ENCODE measurements at regions not wholly inside any gene's neighbourhood (a gene's known extent, or its start where the extent isn't known, plus 50 kb on each side); places are given as distances from the start of the nearest gene placed in this dataset.

DNA sequence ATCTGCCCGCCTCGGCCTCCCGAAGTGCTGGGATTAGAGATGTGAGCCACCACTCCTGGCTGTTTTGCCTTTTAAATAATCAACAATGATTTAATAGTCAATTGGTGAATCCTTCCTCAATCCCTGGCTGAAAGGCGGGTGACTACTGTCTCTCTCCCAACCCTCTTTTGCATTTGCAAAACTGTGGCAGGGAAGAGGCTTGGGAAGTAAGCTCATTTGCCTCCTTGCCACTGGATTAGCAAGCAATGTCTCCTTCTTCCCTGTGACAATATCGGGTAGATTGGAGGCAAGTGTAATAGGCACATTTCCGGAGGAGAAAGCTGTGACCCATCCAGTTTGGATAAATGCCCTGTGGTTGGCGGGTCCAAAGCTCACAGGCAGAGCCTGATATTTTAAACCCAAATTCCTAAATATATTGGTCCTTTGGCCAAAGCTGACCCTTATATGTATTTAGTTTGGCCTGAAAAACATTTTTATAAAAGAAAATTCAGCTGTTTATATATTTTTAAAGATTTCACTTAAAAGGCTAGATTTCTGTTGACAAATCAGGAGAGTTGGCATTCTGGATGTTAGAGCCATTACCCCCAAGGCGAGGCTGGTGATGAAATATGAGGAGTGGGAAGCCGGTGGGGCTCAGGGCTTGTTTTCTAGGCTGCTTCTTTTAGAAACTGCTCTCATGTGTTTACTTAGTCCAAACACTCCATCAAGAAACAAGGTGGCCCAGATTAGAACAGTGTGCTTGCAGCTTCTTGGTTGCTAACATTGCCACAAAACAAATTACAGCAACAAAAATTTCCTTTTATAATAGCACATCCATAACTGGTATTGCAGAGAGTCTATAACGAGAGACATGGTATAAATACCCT is 646.9 kb upstream of the TMEM132C start:
- Histone ChIP-seq H3K36me3 (ENCODE audit: control insufficient read depth, insufficient read depth, low read length) (no peaks in the 10 kb centered on the region), H3K4me3 (ENCODE audit: low read depth, low read length) (no peak overlapping the region), H3K27me3 (ENCODE audit: control insufficient read depth, insufficient read depth, low read length) (no peaks in the 10 kb centered on the region)
- ChIA-PET CTCF (interaction anchor here (1.4 kb wide), 1 partner anchor 8 kb away, joined by 3 read pairs; no protein-coding TSS in a partner anchor), POLR2A (no interaction called here)
- no peak for TF ChIP-seq CTCF (IDR thresholded peaks at IDR 0.05; ENCODE audit: insufficient read depth, low read depth, low read length)
- no peak for DNase-seq (ENCODE audit: low read depth)

DNA sequence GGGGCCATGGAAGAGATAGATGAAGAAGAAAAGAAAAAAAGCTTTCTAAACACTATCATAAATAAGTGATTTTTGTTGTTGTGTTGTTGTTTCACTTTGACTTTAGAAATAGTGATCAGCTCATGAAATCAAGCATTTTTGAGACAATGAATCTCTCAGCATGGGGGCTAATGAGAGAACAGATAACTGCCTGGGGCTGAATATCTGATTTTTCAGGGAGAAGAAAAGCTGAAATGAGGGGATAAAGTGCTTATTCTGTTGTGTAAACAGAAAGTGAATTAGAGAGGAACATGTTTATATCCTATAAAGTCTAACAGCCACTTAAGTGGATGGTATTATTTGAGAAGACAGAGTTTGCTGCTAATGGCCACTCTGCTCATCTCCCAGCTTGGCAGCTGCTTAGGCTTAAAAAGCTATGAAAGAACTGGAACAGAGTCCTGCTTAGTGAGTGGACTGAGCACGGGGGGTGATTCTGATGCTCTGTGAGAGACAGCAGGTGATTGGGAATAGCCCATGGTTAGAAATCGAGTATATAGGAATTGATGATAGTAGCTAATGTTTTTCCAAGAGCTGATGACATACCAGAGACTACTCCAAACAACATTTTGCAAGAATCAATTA is 646.1 kb upstream of the TMEM132C start:
- H3K4me3 ChIP-seq (ENCODE audit: low read depth, low read length): no peak overlapping the region
- no peak for DNase-seq (ENCODE audit: low read depth)
- POLR2A ChIA-PET: no interaction called here
- no peaks in the 10 kb centered on the region for H3K27me3 ChIP-seq (ENCODE audit: control insufficient read depth, insufficient read depth, low read length)
- TF ChIP-seq CTCF (IDR thresholded peaks at IDR 0.05; ENCODE audit: insufficient read depth, low read depth, low read length): no peak
- no peaks in the 10 kb centered on the region for H3K36me3 ChIP-seq (ENCODE audit: control insufficient read depth, insufficient read depth, low read length)
- CTCF ChIA-PET: interaction anchor here (1.3 to 1.4 kb wide), 3 partner anchors 8 to 73 kb away, joined by 3 read pairs; no protein-coding TSS in a partner anchor

DNA sequence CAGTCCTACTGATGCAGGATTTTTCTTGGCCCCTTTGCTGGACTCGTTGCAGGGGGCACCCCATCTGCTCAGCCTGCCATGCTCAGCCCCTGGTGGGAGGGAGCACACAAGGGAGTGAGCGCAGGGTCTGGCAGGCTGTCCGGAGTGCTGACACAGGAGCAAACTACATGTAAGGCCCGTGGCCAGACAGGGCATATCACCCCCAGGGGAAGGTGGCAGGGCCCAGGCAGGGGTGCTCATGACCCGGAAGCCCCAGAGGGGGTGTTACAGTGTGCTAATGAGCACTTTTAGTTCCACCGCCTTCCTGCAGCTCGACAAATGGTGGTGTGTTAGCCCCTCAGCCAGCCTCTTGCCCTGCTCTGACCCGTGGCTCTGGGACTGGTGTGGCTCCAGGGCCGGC is 645.6 kb upstream of the TMEM132C start:
- DNase-seq (ENCODE audit: low read depth): no peak
- no peaks in the 10 kb centered on the region for H3K27me3 ChIP-seq (ENCODE audit: control insufficient read depth, insufficient read depth, low read length)
- H3K4me3 ChIP-seq (ENCODE audit: low read depth, low read length): no peak overlapping the region
- POLR2A ChIA-PET: no interaction called here
- CTCF ChIA-PET: interaction anchor here (1.3 to 1.4 kb wide), 3 partner anchors 9 to 73 kb away, joined by 3 read pairs; no protein-coding TSS in a partner anchor
- H3K36me3 ChIP-seq (ENCODE audit: control insufficient read depth, insufficient read depth, low read length): no peaks in the 10 kb centered on the region
- TF ChIP-seq CTCF (IDR thresholded peaks at IDR 0.05; ENCODE audit: insufficient read depth, low read depth, low read length): no peak

- TF ChIP-seq CTCF (IDR thresholded peaks at IDR 0.05; ENCODE audit: insufficient read depth, low read depth, low read length): no peak
- no peaks in the 10 kb centered on the region for H3K36me3 ChIP-seq (ENCODE audit: control insufficient read depth, insufficient read depth, low read length)
- H3K4me3 ChIP-seq (ENCODE audit: low read depth, low read length): no peak overlapping the region
- H3K27me3 ChIP-seq (ENCODE audit: control insufficient read depth, insufficient read depth, low read length): no peaks in the 10 kb centered on the region
- ChIA-PET POLR2A (no interaction called here), CTCF (no interaction called here)
- no peak for DNase-seq (ENCODE audit: low read depth)
Observed at GRCh38 chr12:127623362-127623761, 643.6 kb upstream of the TMEM132C start.

DNA sequence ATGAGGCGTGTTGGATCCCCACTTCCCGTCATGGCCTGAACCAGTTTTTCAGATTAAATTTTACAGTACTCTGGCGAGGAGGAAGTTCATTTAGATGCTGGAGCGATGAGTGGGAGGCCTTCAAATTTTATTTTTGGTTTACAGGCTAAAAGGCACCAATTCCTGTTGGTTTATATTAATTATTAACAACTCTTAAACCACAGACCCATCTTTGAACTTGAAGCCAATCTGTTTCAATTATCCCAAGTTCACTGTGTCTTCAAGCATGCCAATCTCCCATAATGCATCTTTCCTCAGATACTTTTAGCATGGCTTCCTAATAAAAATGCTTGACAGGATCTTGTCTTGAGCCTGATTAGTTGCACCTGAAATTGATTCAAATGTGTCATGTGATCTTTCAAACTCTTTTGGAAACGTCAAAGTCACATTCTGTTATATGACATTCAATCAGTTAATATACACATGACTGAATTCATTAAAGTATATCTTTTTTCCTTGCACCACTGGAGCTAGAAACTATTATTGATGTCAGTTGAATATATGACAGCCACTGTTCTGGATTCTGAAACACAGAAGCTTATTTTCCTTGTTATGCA is 641.7 kb upstream of the TMEM132C start:
- H3K27me3 ChIP-seq (ENCODE audit: control insufficient read depth, insufficient read depth, low read length): no peaks in the 10 kb centered on the region
- ChIA-PET CTCF (no interaction called here), POLR2A (no interaction called here)
- no peak for TF ChIP-seq CTCF (IDR thresholded peaks at IDR 0.05; ENCODE audit: insufficient read depth, low read depth, low read length)
- no peak for DNase-seq (ENCODE audit: low read depth)
- no peaks in the 10 kb centered on the region for H3K36me3 ChIP-seq (ENCODE audit: control insufficient read depth, insufficient read depth, low read length)
- H3K4me3 ChIP-seq (ENCODE audit: low read depth, low read length): no peak overlapping the region
